GM06990 (cell line): ENCODE measurements at regions not wholly inside any gene's neighbourhood (a gene's known extent, or its start where the extent isn't known, plus 50 kb on each side); places are given as distances from the start of the nearest gene placed in this dataset.
"Not testable (repeated sequence)": the region's sequence is repeated elsewhere in the genome, so short reads cannot be mapped to it uniquely, and the experiment has no call there.

Experiments
- DNase-seq: peaks from one replicate; pipeline ENCODE4 v3.0.0-alpha.2; 2011; ENCODE audit not compliant: insufficient read length; ENCODE audit errors: extremely low read depth
- H3K27me3 ChIP-seq: replicated peaks from 2 replicates; pipeline ENCODE4 v1.6.0; 2011; ENCODE audit warnings: low read length; ENCODE audit not compliant: control insufficient read depth, insufficient read depth
- H3K36me3 ChIP-seq: 2 replicates; pipeline ENCODE4 v1.5.1; 2011; ENCODE audit warnings: low read length; ENCODE audit not compliant: control insufficient read depth, insufficient read depth
- H3K4me3 ChIP-seq: replicated peaks from 2 replicates; pipeline ENCODE4 v1.5.1; 2011; ENCODE audit warnings: low read depth, mild to moderate bottlenecking, control low read depth, low read length
- CTCF ChIP-seq: IDR thresholded peaks from 2 replicates; pipeline ENCODE4 v1.5.1; 2011; ENCODE audit warnings: low read length, control low read depth, mild to moderate bottlenecking, inconsistent platforms; ENCODE audit not compliant: insufficient read depth, poor library complexity, severe bottlenecking

GRCh38 chr6:51472745-51473487, 614.5 kb downstream of the PKHD1 start:
- Histone ChIP-seq H3K27me3 (no peaks in the 10 kb centered on the region), H3K36me3 (no peaks in the 10 kb centered on the region), H3K4me3 (no peak overlapping the region)
- no peak for TF ChIP-seq CTCF
- DNase-seq: no peak

- TF ChIP-seq CTCF: no peak
- Histone ChIP-seq H3K36me3 (no peaks in the 10 kb centered on the region), H3K27me3 (no peaks in the 10 kb centered on the region), H3K4me3 (no peak overlapping the region)
- no peak for DNase-seq
Measured at GRCh38 chr6:51474022-51474975, 613.1 kb downstream of the PKHD1 start.

DNA sequence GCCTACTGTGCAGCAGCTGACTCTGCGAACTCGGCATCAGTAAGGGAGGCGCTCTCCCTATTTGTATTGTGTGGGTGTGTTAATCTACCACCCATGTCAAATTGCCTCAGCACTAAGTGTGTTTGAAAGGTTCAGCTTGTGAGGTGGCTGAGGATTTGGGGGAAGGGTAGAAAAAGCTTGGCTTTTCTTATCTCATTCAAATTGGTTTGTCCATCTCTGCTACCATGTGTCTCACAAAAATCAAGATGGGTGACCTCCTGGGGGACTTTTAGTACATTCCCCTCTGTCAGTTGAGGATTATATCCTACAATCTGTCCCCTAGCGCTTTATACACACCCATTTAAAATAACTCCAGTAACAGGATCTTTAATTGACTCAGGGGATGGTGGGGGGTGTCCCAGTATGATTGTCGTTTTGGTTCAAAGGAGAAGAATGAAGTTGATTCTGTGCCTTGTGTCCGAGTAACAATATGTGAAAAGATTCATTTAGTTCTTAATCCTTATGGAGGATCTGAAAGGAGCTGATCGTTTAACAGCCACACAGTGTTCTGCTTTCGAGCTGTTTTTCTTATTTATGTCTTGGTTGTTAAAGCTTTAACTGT, 609.6 kb downstream of the PKHD1 start:
- TF ChIP-seq CTCF: no peak
- Histone ChIP-seq H3K27me3 (no peaks in the 10 kb centered on the region), H3K4me3 (no peak overlapping the region), H3K36me3 (no peaks in the 10 kb centered on the region)
- DNase-seq: no peak

DNA sequence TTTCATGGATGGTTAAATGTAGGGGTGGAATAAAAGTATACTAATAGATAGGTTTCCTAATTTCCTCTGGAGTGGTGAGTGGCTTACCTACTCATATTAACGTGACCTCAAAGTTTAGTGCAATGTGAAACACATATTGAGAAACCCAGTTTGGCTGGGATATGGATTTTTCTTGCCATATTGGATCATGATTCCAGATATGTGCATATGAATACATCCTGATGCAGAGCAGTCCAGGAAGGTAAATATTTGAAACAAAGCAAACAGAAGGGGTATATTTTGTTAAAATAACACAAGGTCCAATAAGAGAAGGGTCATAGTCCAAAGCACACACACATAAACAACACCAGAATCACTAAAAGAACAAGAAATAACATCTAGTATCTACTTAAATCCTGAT, 608.1 kb downstream of the PKHD1 start:
- no peak for TF ChIP-seq CTCF
- H3K4me3 ChIP-seq: no peak overlapping the region
- DNase-seq: no peak
- H3K27me3 ChIP-seq: no peaks in the 10 kb centered on the region
- H3K36me3 ChIP-seq: no peaks in the 10 kb centered on the region

GRCh38 chr6:51480040-51480439, 607.4 kb downstream of the PKHD1 start:
- TF ChIP-seq CTCF: no peak
- no peak for DNase-seq
- H3K36me3 ChIP-seq: no peaks in the 10 kb centered on the region
- H3K27me3 ChIP-seq: no peaks in the 10 kb centered on the region
- no peak overlapping the region for H3K4me3 ChIP-seq

GRCh38 chr6:51485869-51486268, 601.5 kb downstream of the PKHD1 start:
- not testable (repeated sequence) for DNase-seq, H3K4me3 ChIP-seq, H3K27me3 ChIP-seq, H3K36me3 ChIP-seq
